DOHH2 (cell line): ENCODE measurements at regions not wholly inside any gene's neighbourhood (a gene's known extent, or its start where the extent isn't known, plus 50 kb on each side); places are given as distances from the start of the nearest gene placed in this dataset.

Experiments
- H3F3A ChIP-seq: fragments of 200-600 bp; sonication (generic), shearing (Covaris generic); 2 replicates; pipeline ENCODE4 v1.6.0; 2016; ENCODE audit warnings: antibody characterized with exemption, mild to moderate bottlenecking; ENCODE audit not compliant: control insufficient read depth, insufficient read depth
- H3K27ac ChIP-seq: fragments of 200-600 bp; sonication (generic); 2 replicates; pipeline ENCODE4 v1.5.1; 2014; ENCODE audit warnings: low read depth, mild to moderate bottlenecking, low read length, moderate library complexity
- H3K27me3 ChIP-seq: fragments of 200-600 bp; sonication (generic); 2 replicates; pipeline ENCODE4 v1.6.1; 2014; ENCODE audit warnings: mild to moderate bottlenecking, low read length, mixed read lengths; ENCODE audit not compliant: control insufficient read depth
- H3K36me3 ChIP-seq: fragments of 200-600 bp; sonication (generic); 2 replicates; pipeline ENCODE4 v1.6.1; 2014; ENCODE audit warnings: mild to moderate bottlenecking, low read length, moderate library complexity, mixed read lengths; ENCODE audit not compliant: control insufficient read depth
- H3K4me1 ChIP-seq: fragments of 200-600 bp; sonication (generic); 2 replicates; pipeline ENCODE4 v1.6.1; 2014; ENCODE audit warnings: mild to moderate bottlenecking, low read length, mixed read lengths; ENCODE audit not compliant: control insufficient read depth
- H3K4me2 ChIP-seq: fragments of 200-600 bp; sonication (generic); 2 replicates; pipeline ENCODE4 v1.6.0; 2014; ENCODE audit warnings: mild to moderate bottlenecking, low read length, moderate library complexity
- H3K4me3 ChIP-seq: fragments of 200-600 bp; sonication (generic); 2 replicates; pipeline ENCODE4 v1.5.1; 2014; ENCODE audit warnings: mild to moderate bottlenecking, low read length, mixed read lengths
- H3K79me2 ChIP-seq: fragments of 200-600 bp; sonication (generic); 2 replicates; pipeline ENCODE4 v1.6.1; 2014; ENCODE audit warnings: mild to moderate bottlenecking, low read length, mixed read lengths; ENCODE audit not compliant: control insufficient read depth
- H3K9me2 ChIP-seq: fragments of 200-600 bp; sonication (generic); replicated peaks from 2 replicates; pipeline ENCODE4 v1.6.1; 2014; ENCODE audit warnings: mild to moderate bottlenecking, low read length, mixed read lengths; ENCODE audit not compliant: control insufficient read depth
- H3K9me3 ChIP-seq: fragments of 200-600 bp; sonication (generic); 2 replicates; pipeline ENCODE4 v1.6.1; 2014; ENCODE audit warnings: antibody characterized with exemption, low read length, mixed read lengths; ENCODE audit not compliant: control insufficient read depth, insufficient read depth
- H4K20me1 ChIP-seq: fragments of 200-600 bp; sonication (generic); 2 replicates; pipeline ENCODE4 v1.6.0; 2014; ENCODE audit warnings: low read depth, mild to moderate bottlenecking, antibody characterized with exemption, low read length, moderate library complexity; ENCODE audit not compliant: control insufficient read depth, insufficient read depth
- EZH2phosphoT487 ChIP-seq: fragments of 200-600 bp; sonication (generic); IDR thresholded peaks from 2 replicates; pipeline ENCODE4 v1.6.1; 2017; ENCODE audit warnings: borderline replicate concordance, mild to moderate bottlenecking, antibody characterized with exemption, low read length, moderate library complexity, mixed read lengths
- TF ChIP-seq, protein P1 (sequence below): fragments of 200-600 bp; sonication (generic); IDR thresholded peaks from one replicate; pipeline ENCODE4 v1.5.1; 2014; ENCODE audit warnings: antibody characterized with exemption, mild to moderate bottlenecking, low read depth, low read length; ENCODE audit not compliant: poor library complexity, severe bottlenecking

DNA sequence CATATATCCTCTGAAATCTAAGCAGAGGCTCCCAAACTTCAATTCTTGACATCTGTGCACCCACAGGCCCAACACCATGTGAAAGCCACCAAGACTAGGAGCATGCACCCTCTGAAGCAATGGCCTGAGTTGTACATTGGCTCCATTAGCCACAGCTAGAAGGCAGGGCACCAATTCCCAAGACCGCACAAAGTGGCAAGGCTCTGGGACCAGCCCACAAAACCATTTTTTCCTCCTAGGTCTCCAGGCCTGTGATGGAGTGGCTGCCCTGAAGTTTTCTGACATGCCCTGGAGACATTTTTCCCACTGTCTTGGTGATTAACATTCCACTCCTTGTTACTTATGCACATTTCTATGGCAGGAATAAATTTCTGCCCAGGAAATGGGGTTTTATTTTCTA is 232.2 kb upstream of the GRID2 start:
- no peaks in the 10 kb centered on the region for H4K20me1 ChIP-seq
- TF ChIP-seq, protein P1, sequence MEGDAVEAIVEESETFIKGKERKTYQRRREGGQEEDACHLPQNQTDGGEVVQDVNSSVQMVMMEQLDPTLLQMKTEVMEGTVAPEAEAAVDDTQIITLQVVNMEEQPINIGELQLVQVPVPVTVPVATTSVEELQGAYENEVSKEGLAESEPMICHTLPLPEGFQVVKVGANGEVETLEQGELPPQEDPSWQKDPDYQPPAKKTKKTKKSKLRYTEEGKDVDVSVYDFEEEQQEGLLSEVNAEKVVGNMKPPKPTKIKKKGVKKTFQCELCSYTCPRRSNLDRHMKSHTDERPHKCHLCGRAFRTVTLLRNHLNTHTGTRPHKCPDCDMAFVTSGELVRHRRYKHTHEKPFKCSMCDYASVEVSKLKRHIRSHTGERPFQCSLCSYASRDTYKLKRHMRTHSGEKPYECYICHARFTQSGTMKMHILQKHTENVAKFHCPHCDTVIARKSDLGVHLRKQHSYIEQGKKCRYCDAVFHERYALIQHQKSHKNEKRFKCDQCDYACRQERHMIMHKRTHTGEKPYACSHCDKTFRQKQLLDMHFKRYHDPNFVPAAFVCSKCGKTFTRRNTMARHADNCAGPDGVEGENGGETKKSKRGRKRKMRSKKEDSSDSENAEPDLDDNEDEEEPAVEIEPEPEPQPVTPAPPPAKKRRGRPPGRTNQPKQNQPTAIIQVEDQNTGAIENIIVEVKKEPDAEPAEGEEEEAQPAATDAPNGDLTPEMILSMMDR: no peak
- no peak overlapping the region for H3K4me3 ChIP-seq
- H3K27ac ChIP-seq: no peak overlapping the region
- no peaks in the 10 kb centered on the region for H3K36me3 ChIP-seq
- no peak overlapping the region for H3K4me2 ChIP-seq
- H3K79me2 ChIP-seq: no peaks in the 10 kb centered on the region
- H3F3A ChIP-seq: no peaks in the 10 kb centered on the region
- no peaks in the 10 kb centered on the region for H3K4me1 ChIP-seq
- peaks cover 16% of the 10 kb centered on the region; the same call in 1 of the 2 replicates for H3K9me3 ChIP-seq
- no peaks in the 10 kb centered on the region for H3K9me2 ChIP-seq
- no peaks in the 10 kb centered on the region for H3K27me3 ChIP-seq

DNA sequence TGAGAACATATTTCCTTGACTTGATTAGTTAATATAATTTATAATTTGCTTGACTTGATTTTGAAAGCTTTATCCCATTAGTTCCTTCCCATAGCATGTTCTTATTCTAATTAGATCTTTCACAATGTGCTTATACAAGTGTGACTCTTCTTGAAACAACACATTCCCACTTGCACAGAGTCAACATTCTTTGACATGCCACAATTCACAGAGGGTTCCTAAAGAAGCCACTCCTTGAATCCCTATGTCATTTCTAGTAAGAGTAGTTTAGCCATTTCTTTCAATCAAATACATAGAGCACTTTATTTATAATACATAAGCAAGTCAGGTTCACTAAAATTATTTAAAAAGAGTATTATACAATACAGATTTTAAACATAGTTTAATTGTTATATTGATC is 228.9 kb upstream of the GRID2 start:
- H3K27ac ChIP-seq: no peak overlapping the region
- no peaks in the 10 kb centered on the region for H4K20me1 ChIP-seq
- H3K4me3 ChIP-seq: no peak overlapping the region
- H3K27me3 ChIP-seq: no peaks in the 10 kb centered on the region
- no peak overlapping the region for H3K4me2 ChIP-seq
- no peaks in the 10 kb centered on the region for H3K79me2 ChIP-seq
- H3K9me2 ChIP-seq: no peaks in the 10 kb centered on the region
- no peaks in the 10 kb centered on the region for H3F3A ChIP-seq
- TF ChIP-seq EZH2phosphoT487: no peak
- TF ChIP-seq, protein P1: no peak
- peaks cover 20% of the 10 kb centered on the region; the same call in 1 of the 2 replicates for H3K9me3 ChIP-seq
- no peaks in the 10 kb centered on the region for H3K36me3 ChIP-seq
- H3K4me1 ChIP-seq: no peaks in the 10 kb centered on the region

DNA sequence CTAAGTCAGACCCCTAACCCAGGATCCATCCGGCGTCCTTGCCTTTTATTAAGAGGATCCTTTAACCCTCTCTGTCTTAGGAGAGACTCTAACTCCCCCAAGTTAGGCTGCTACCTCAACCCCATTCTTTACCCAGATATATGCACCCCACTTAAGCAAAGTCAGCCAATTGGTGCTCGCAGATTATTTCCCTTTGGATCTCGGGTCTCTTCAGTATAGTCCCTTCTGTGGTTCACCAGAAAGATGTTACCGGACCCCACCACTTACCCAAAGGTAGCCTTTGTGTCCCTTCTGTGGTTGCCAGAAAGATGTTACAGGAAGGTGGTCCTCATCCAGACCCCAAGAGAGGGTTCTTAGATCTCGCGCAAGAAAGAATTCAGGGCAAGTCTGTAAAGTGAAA is 212.9 kb upstream of the GRID2 start:
- no peaks in the 10 kb centered on the region for H4K20me1 ChIP-seq
- no peaks in the 10 kb centered on the region for H3K36me3 ChIP-seq
- H3K27ac ChIP-seq: no peak overlapping the region
- H3K27me3 ChIP-seq: no peaks in the 10 kb centered on the region
- TF ChIP-seq, protein P1: no peak
- TF ChIP-seq EZH2phosphoT487: no peak
- H3K4me3 ChIP-seq: no peak overlapping the region
- H3F3A ChIP-seq: no peaks in the 10 kb centered on the region
- no peaks in the 10 kb centered on the region for H3K9me3 ChIP-seq
- H3K9me2 ChIP-seq: no peaks in the 10 kb centered on the region
- H3K4me2 ChIP-seq: no peak overlapping the region
- no peaks in the 10 kb centered on the region for H3K79me2 ChIP-seq
- H3K4me1 ChIP-seq: no peaks in the 10 kb centered on the region

DNA sequence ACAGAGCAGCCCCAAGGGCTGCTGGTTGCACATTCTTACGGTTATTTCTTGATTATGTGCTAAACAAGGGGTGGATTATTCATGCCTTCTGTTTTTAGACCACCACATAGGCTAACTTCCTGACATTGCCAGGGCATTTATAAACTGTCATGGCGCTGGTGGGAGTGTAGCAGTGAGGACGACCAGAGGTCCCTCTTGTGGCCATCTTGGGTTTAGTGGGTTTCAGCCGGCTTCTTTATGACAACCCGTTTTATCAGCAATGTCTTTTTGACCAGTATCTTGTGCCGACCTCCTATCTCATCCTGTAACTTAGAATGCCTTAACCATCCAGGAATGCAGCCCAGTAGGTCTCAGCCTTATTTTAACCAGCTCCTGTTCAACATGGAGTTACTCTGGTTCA is 212.4 kb upstream of the GRID2 start:
- Histone ChIP-seq H3K36me3 (no peaks in the 10 kb centered on the region), H3K9me3 (no peaks in the 10 kb centered on the region), H3K9me2 (no peaks in the 10 kb centered on the region), H3K79me2 (no peaks in the 10 kb centered on the region), H3K4me1 (no peaks in the 10 kb centered on the region), H4K20me1 (no peaks in the 10 kb centered on the region), H3K27ac (no peak overlapping the region), H3K27me3 (no peaks in the 10 kb centered on the region), H3F3A (no peaks in the 10 kb centered on the region), H3K4me3 (no peak overlapping the region), H3K4me2 (no peak overlapping the region)
- TF ChIP-seq, protein P1: peak; percentile 15
- no peak for TF ChIP-seq EZH2phosphoT487
